A673 (cell line): ENCODE measurements at regions not wholly inside any gene's neighbourhood (a gene's known extent, or its start where the extent isn't known, plus 50 kb on each side); places are given as distances from the start of the nearest gene placed in this dataset.

ENCODE experiments used
- BruUV-seq: library from RNA; stranded (reverse); fragments of 400-500 nt; replicated peaks from 2 replicates; lab custom pipeline; 2021; lab: Mats Ljungman, UMichigan
- CTCF ChIA-PET: fragments of 300-600 bp; sonication (Branson Sonifier 250); formaldehyde crosslinking; loops from one replicate; lab custom pipeline; 2022; ENCODE audit warnings: antibody characterized with exemption; lab: Charles Lee
- POLR2A ChIA-PET: fragments of 300-600 bp; sonication (Branson Sonifier 250); formaldehyde crosslinking; loops from one replicate; lab custom pipeline; 2022; ENCODE audit warnings: antibody characterized with exemption; ENCODE audit not compliant: low non-redundant PET; lab: Charles Lee
- DNase-seq: peaks from one replicate; pipeline ENCODE4 v3.0.0-alpha.2; 2015; ENCODE audit warnings: low spot score
- H3K27ac ChIP-seq: fragments of 200-600 bp; sonication (generic); 2 replicates; pipeline ENCODE4 v1.5.1; 2016; ENCODE audit warnings: mixed run types, low read depth, mild to moderate bottlenecking, mixed read lengths, antibody characterized with exemption, low read length; ENCODE audit not compliant: poor library complexity, severe bottlenecking
- H3K27me3 ChIP-seq: fragments of 200-600 bp; sonication (generic); replicated peaks from 2 replicates; pipeline ENCODE4 v1.6.1; 2017; ENCODE audit warnings: mixed run types, low read depth, mild to moderate bottlenecking, mixed read lengths, antibody characterized with exemption, low read length; ENCODE audit not compliant: insufficient read depth, poor library complexity
- H3K36me3 ChIP-seq: fragments of 200-600 bp; sonication (generic); 2 replicates; pipeline ENCODE4 v1.6.1; 2016; ENCODE audit warnings: mixed run types, mild to moderate bottlenecking, mixed read lengths, antibody characterized with exemption, low read length; ENCODE audit not compliant: insufficient read depth, poor library complexity, severe bottlenecking
- H3K4me1 ChIP-seq: fragments of 200-600 bp; sonication (generic); 2 replicates; pipeline ENCODE4 v1.6.1; 2017; ENCODE audit warnings: mixed run types, mild to moderate bottlenecking, mixed read lengths, antibody characterized with exemption, low read length; ENCODE audit not compliant: insufficient read depth, poor library complexity, severe bottlenecking
- H3K4me3 ChIP-seq: fragments of 200-600 bp; sonication (generic); 2 replicates; pipeline ENCODE4 v1.5.1; 2016; ENCODE audit warnings: low read depth, mixed run types, mild to moderate bottlenecking, mixed read lengths, low read length; ENCODE audit not compliant: poor library complexity, severe bottlenecking
- H3K9me3 ChIP-seq: fragments of 200-600 bp; sonication (generic); 2 replicates; pipeline ENCODE4 v1.6.1; 2016; ENCODE audit warnings: mixed run types, low read depth, mild to moderate bottlenecking, mixed read lengths, antibody characterized with exemption, low read length; ENCODE audit not compliant: poor library complexity, severe bottlenecking
- EZH2 ChIP-seq: fragments of 200-600 bp; sonication (generic); IDR thresholded peaks from 2 replicates; pipeline ENCODE4 v1.6.1; 2017; ENCODE audit warnings: borderline replicate concordance, low read depth, mild to moderate bottlenecking, mixed read lengths, antibody characterized with exemption, low read length; ENCODE audit not compliant: poor library complexity, severe bottlenecking
- intact Hi-C: fragments of 100-400 bp; cut with micrococcal nuclease; formaldehyde crosslinking; loops from one replicate; pipeline ENCODE4 v1.10.0; 2022; ENCODE audit not compliant: unreplicated experiment
- TF ChIP-seq, protein P1 (sequence below): fragments of 300-800, 200-600 bp; sonication (generic); conservative IDR thresholded peaks from 2 replicates; pipeline ENCODE4 v1.5.1; 2017; ENCODE audit warnings: low read depth, mild to moderate bottlenecking, antibody characterized with exemption, low read length, moderate library complexity, mixed read lengths

DNA sequence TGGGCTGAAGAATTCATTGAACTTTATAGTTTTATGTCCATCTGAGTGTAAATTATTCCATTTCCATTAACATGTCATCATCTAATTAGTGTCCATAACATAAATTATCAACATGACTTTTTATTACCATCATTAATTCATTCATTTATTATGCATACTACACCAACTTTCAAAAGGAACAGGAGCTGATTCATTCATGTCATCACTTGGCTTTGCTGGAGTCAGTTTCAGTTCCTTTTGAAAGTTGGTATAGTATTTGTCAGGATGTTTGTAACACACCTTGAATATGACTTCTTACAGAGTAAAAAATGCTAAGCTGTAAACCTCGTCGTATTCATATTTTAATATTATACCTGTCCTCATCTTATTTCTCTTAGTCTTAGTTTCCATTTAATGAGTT lies 298.0 kb upstream of the RBMS3 start:
- Histone ChIP-seq H3K27ac (no peak overlapping the region), H3K27me3 (no peaks in the 10 kb centered on the region), H3K36me3 (no peaks in the 10 kb centered on the region), H3K4me1 (no peaks in the 10 kb centered on the region), H3K4me3 (no peak overlapping the region), H3K9me3 (no peaks in the 10 kb centered on the region)
- CTCF ChIA-PET: no interaction called here
- DNase-seq: no peak
- intact Hi-C loops: no loop called here
- no TSS peak for BruUV-seq
- TF ChIP-seq, protein P1, sequence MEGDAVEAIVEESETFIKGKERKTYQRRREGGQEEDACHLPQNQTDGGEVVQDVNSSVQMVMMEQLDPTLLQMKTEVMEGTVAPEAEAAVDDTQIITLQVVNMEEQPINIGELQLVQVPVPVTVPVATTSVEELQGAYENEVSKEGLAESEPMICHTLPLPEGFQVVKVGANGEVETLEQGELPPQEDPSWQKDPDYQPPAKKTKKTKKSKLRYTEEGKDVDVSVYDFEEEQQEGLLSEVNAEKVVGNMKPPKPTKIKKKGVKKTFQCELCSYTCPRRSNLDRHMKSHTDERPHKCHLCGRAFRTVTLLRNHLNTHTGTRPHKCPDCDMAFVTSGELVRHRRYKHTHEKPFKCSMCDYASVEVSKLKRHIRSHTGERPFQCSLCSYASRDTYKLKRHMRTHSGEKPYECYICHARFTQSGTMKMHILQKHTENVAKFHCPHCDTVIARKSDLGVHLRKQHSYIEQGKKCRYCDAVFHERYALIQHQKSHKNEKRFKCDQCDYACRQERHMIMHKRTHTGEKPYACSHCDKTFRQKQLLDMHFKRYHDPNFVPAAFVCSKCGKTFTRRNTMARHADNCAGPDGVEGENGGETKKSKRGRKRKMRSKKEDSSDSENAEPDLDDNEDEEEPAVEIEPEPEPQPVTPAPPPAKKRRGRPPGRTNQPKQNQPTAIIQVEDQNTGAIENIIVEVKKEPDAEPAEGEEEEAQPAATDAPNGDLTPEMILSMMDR: no peak
- no peak for TF ChIP-seq EZH2
- POLR2A ChIA-PET: no interaction called here

DNA sequence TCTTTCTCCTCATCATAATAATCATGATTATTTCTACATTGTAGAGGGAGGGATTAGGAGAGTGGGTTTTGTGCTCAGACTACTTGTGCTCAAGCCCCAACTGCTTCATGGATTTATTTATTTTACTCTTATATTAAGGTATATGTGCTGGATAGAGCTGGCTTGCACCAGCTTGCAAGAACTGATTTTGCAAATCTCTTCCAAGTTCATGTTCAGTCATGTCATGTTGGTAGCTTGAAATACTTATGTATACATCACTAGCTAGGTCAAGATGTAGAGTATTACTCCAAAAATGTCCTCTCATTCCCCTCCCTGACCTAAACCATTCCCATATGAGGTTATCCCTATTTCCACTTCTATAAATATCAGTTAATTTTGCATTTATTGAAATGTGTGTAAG lies 293.9 kb upstream of the RBMS3 start:
- TF ChIP-seq, protein P1: no peak
- TF ChIP-seq EZH2: no peak
- H3K4me1 ChIP-seq: peaks cover 6% of the 10 kb centered on the region
- no peaks in the 10 kb centered on the region for H3K27me3 ChIP-seq
- POLR2A ChIA-PET: no interaction called here
- CTCF ChIA-PET: no interaction called here
- intact Hi-C loops: no loop called here
- H3K4me3 ChIP-seq: no peak overlapping the region
- no peaks in the 10 kb centered on the region for H3K9me3 ChIP-seq
- H3K36me3 ChIP-seq: no peaks in the 10 kb centered on the region
- BruUV-seq: no TSS peak
- no peak for DNase-seq
- H3K27ac ChIP-seq: no peak overlapping the region

DNA sequence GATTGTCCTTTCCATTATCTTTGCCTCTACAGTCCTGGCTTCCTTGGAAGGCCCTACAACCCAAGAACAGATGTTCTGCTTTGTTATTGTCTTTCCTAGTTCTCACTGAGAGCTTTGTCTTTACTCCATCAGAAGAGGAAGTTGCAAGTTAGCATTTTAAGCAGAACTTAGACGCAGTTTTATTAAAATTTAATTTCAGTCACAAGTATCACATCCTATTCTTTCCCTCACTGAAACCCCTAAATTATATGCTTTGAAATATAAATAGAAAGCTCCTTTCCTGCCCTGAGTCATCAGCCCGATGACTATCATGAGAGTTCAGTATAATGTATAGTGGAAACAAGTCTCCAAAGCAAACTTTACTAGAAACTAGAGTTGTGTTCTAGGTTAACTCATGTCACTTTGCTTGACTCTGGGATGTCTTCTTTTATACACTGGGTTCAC lies 291.2 kb upstream of the RBMS3 start:
- no TSS peak for BruUV-seq
- ChIA-PET POLR2A (no interaction called here), CTCF (interaction anchor here (0.6 kb wide), 1 partner anchor 74 kb away, joined by 5 read pairs; no protein-coding TSS in a partner anchor)
- H3K9me3 ChIP-seq: no peaks in the 10 kb centered on the region
- peak; percentile 21 for DNase-seq
- no peak overlapping the region for H3K27ac ChIP-seq
- intact Hi-C loops: no loop called here
- H3K4me3 ChIP-seq: no peak overlapping the region
- H3K36me3 ChIP-seq: no peaks in the 10 kb centered on the region
- peaks cover 6% of the 10 kb centered on the region for H3K4me1 ChIP-seq
- no peak for TF ChIP-seq EZH2
- TF ChIP-seq, protein P1: no peak
- H3K27me3 ChIP-seq: no peaks in the 10 kb centered on the region
